Left kidney (tissue), 1 donor: ENCODE measurements at regions not wholly inside any gene's neighbourhood (a gene's known extent, or its start where the extent isn't known, plus 50 kb on each side); places are given as distances from the start of the nearest gene placed in this dataset.
"Not testable (repeated sequence)": the region's sequence is repeated elsewhere in the genome, so short reads cannot be mapped to it uniquely, and the experiment has no call there.

Experiments
- DNase-seq: peaks from one replicate; pipeline ENCODE4 v3.0.0-alpha.2; 2013

DNA sequence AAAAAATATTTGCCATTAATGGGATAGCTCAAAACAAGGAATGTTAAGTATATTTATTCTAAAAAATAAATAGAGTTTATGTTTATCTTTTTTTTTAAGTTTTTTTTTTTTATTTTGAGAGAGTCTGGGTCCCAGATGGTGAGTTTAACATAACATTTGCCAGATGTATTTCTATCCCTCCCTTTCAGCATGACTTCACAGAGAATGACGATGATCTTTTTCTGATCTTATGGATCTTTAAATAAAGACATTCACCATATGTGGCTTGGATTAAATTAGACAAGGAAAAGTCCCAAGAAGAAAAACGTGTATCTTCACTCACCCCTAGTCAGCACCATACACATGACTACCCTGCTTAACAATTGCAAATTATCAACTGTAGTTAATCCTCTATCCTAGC, 839.8 kb upstream of the CNTN5 start:
- no peak for DNase-seq

DNA sequence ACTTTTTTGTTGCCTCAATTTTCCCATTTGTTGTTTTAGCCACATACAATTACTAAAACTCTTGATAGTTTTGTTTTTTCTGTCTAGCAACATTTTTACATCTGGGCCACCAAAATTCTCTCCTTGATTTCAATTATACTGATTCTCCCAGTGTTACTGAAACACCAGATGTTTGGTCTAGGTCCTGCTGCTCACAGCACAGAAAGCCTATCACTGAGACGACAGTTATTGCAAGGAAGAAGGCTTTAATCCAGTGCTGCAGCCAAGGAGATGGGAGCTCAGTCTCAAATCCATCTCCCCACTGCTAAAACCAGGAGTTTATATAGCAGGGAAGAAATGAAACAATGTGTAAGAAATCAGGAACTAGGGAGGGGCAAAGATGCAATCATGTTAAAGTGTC, 837.7 kb upstream of the CNTN5 start:
- no peak for DNase-seq

DNA sequence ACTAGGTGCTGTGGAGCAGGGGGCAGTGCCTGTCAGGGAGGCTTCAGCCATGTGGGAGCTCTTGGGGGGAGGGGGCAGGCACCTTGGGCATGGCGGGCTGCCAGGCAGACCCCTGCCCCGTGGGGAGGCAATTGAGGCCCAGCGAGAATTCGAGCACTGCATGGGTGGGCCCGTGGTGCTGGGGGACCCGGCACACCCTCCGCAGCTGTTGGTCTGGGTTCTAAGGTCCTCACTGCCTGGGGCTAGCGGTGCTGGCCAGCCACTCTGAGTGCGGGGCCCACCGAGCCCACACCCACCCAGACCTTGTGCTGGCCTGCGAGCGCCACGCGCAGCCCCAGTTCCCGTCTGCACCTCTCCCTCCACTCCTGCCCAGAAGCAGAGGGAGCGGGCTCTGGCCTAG, 835.5 kb upstream of the CNTN5 start:
- DNase-seq = no peak

DNA sequence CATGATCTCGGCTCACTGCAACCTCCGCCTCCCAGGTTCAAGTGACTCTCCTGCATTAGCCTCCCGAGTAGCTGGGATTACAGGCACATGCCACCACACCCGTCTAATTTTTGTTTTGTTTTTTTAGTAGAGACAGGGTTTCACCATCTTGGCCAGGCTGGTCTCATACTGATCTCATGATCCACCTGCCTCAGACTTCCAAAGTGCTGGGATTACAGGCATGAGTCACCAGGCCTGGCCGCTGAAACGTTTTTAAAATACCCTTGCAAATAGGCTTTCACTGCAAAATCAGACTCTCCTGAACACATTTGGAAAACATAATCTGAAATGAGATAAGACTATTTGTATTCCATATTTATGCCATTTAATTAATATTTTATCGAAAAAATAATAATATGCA, 826.1 kb upstream of the CNTN5 start:
- no peak for DNase-seq

DNA sequence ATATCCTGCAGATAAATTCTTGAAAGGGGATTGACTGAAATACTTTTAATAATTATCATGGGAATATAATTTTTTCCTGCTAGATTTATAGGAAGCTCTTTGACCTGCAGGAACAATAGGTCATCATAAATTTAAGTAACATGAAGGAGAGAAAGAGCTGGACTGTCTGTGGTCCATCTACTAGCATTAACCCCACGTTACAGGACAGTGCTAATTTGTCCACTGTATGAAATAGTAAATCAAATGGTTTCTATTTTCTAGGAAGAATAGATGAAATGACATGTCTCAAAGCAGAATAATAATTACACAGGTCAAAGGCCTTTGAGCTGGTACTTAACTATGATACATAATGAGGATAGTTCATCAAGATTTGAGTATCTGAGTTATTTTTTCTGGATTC, 825.4 kb upstream of the CNTN5 start:
- DNase-seq = no peak

DNA sequence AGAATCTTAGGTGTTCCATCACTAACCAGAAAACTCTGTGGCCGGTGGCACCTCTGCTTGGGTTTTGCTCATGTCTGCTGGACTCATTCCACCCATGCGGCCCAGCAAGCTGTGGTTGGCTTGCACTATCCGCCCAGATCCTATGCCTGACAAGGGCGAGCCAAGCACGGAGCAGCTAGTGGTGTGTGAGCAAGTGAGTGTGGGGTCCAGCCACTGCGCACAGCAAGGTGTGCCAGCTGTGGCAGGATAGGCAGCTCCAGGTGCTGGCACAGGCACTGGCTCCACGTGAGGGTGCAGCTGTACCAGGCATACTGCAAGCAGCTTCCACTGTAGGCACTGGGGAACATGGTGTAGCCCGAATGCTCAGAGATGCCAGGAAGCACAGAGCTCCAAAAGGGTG, 813.7 kb upstream of the CNTN5 start:
- DNase-seq = no peak

DNA sequence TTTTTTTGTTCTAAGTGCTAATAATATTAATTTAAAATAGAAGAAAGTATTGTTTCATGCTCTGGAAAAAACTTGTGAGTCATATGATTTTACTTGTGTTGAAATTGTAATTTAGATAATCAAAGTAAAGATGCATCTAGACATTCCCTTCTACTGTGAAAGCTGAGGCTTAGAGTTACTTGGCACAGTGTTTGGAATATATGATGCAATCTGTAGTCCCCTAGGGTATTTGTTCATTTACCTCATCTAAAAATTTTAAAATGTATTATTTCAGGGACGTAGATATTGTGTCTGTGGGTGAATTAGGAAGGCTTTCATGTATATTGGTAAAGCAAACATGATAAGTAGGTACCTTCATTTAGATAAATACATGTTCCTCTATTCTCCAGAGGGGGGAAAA, 793.5 kb upstream of the CNTN5 start:
- no peak for DNase-seq

DNA sequence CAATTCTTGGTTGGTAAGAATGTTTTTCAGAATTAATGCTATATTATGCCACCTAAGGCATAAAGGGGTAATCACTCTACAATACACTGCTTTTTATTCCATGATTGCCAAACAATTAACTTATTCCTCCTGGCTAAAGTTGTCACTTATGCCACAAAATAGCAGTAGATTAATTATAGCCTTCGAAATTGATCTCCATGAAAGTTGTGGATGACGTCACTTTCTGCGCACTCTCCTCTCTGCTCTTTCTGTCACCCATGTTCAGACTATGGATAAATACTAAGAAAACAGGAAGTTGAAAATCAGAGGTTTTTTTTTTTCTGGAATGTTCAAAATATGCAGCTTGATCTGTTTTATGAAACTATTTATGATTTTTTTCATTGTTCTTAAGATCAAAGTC, 790.1 kb upstream of the CNTN5 start:
- DNase-seq = no peak

DNA sequence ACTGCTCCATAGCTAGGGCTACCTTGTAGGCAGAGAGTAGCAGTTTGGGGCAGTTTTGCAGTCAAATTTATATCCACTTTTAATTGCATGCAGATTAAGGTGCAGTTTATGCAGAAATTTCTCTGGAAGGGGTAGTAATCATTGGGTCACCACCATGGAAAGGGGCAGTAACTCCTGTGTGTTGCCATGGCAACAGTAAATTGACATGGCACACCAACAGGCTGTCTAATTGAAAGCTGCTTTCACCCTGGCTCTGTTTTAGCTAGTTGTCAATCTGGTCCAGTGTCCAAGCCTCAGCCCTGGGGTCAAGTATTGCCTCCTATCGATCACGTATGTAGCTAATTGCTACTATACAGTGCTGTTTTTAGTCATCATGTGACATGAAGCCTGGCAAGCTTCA, 786.1 kb upstream of the CNTN5 start:
- no peak for DNase-seq

DNA sequence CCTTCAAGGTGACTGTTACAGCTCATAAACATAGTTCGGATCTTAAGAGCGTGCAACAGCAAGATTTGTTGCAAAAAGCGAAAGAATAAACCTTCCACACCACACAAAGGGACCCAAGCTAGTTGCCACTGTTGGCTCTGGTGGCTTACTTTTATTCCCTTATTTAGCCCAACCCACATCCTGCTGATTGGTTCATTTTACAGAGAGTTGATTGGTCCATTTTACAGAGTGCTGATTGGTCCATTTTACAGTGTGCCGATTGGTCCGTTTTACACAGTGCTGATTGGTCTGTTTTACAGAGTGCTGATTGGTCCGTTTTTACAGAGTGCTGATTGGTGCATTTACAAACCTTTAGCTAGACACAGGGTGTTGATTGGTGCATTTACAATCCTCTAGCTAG, 776.9 kb upstream of the CNTN5 start:
- no peak for DNase-seq

DNA sequence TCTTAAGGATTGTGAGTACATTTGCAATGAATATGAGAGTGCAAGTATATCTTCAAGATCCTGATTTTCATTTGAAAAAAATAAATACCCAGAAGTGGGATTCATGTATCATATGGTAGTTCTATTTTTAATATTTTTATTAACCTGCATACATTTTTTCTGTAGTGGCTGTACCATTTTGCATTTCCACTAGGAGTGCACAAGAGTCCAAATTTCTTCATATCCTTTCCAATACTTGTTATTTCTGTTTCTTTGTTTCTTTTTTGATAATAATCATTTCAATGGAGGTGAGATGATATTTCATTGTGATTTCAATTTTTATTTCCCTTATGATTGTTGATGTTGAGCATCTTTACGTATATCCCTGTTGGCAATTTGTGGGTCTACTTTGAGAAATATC, 759.8 kb upstream of the CNTN5 start:
- no peak for DNase-seq

DNA sequence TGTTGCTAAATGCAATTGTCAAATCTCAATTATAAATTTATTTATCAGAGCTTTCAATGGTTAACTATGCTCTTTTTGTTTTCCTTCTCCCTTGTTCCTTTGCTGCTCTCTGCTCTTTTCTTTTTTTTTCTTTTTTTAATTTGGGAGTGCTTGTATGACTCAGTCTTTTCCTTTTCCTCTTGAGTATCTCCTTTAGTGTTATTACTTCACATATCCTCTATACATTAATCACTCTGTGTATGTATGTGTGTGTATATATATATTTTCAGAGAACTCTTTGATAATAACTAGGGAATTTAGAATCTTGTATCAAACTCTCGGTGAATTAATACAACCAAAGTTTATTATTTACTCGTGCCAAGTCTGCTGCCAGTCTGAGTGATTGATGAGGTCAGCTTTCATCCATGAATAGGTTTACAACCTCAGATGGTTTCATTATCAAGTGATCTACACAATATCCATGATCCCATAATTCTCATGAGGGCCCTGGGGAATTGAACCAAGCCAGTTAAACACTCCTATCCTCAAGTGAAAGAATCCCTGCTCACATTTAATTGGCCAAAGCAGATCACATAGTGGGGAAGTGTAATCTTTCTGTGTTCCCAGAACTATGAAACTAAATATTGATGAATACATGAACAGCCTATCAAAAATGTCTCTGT, 743.4 kb upstream of the CNTN5 start:
- no peak for DNase-seq

DNA sequence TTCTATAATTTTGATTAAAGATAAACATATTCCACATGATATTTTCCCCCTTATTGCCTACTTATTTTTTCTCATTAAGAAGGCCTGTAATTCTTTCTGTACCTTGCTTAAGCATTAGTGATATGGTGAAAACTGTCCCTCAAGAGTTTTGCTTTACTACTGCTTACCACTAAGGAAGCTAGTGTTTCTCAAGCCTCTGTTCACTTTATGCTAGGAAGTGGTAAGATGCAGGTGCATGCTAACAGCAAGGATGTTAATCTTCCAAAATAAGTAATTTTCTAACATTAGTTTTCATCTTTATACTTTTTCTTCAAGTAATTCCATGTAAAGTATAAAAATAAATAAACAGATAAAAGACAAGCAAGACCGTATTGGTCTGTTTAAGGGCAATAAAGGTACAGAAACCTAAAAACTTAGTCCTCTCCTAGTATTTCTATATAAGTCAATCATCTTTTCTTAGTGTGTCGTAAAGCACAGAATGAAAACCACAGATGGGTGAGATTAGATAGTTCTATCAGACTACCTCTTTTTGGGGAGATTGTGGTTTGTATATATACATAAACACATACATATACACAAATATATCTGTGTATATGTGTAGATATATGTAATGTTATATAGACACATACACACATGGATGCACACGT, 731.0 kb upstream of the CNTN5 start:
- DNase-seq = no peak

DNA sequence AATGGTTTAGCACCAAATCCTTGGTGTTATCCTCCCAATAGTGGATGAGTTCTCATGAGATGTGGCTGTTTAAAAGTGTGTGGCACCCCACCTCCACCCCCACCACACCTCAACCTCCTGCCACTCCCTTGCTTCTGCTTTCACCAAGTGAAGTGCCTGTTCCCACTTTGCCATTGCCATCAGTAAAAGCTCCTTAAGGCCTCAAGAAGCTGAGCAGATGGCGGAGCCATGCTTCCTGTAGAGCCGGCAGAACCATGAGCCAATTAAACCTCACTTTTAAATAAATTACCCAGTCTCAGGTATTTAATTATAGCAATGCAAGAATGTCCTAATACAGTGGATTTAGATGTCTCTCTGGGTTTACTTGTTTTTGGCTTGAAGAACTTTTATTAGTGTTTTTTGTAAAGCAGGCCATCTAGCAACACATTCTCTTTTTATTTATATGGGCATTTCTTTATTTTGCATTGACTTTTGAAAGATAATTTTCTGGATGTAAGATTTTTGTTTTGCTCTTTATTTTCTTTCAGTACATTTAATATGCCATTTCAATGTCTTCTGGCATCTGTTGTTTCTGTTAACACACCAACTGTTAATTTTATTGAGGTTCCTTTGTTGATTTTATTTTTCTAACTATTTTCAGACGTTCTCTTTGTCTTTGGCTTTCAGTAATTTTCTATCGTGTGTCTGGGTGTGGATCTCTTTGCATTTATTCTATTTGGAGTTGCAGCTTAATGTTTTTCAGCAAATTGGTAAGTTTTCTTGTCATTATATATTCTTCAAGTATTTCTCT, 724.5 kb upstream of the CNTN5 start:
- no peak for DNase-seq

DNA sequence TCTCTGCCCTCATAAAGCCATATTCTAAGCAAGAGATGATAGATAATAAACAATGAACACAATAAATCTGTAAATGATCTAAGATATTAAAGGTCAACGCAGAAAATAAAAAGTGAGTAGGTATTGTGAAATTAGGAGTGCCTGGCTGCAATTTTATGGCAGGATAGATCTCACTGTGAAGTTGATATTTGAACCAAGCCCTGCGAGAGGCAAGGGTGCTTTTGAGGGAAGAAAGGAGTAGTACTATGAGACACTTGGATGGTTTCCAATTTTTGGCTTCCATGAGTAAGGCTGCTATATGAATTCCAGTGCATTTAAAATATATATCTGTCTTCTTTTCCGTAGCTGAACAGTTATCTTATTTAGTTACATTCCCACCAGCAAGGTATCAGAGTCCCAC, 720.0 kb upstream of the CNTN5 start:
- no peak for DNase-seq

DNA sequence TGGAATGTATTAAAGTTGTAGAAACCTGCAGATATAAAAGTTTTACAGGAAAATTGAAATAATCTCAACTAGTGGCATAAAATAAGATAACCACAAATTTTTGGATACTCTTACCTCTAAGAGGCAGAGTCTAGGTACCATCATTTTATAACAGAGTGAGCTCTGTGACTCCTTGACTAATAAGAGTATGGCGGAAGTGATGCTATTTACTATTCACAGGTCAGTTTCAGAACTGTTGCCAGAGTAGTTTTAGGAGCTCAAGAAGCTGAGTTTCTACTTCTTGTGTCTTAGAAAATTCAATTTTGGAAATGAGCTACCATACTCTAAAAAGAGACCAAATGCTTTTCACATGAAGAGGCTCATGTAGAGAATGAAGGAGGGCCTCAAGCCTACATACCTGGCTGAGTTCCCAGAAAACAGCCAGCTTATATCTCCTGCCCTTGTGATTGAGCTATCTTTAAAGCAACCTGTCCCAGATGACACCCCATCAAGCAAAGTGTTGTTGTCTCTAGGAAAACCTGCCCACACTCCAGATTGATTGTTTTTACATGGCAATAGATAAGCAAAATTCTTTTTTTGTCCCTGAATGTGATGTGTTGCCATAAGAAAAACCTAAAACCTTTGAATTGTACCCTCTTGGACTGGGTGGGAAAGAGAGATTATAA, 712.8 kb upstream of the CNTN5 start:
- DNase-seq = no peak

DNA sequence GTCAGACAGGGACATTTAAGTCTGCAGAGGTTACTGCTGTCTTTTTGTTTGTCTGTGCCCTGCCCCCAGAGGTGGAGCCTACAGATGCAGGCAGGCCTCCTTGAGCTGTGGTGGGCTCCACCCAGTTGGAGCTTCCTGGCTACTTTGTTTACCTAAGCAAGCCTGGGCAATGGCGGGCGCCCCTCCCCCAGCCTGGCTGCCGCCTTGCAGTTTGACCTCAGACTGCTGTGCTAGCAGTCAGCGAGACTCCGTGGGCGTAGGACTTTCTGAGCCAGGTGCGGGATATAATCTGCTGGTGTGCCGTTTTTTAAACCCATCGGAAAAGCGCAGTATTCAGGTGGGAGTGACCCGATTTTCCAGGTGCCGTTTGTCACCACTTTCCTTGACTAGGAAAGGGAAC, 690.4 kb upstream of the CNTN5 start:
- not testable (repeated sequence) for DNase-seq

DNA sequence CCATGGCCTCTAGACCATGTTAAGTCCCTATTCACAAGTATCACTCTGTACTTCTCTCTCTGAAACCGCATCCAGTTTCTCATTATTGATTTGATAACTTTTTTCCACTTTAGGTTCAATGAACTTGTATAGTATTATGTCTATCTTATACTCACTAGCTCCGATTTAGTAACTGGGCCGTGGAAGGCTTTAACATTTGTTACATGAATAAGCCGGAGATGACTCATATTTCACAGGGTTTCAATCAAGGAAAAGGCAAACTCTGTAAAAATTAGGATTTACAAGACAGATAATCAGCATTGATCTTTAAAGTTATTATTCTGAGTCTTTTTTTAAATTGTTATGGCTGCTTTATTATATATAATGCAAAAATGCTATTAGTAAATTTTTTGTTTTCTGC, 662.2 kb upstream of the CNTN5 start:
- no peak for DNase-seq

DNA sequence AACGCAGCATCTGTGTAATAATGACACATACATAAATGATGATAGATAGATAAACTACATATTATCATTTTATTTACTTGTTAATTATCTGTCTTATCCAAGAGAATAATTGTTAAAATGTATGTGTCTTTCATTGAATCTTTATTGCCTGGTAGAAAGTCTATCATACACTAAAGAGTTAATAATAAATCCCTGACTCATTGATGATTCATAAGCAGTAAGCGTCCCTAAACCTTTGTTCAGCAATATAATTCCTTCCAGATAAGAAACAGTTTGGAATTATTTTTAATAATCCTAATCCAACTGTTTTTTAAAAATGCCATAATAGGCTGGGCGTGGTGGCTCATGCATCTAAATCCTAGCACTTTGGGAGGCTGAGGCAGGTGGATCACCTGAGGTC, 655.6 kb upstream of the CNTN5 start:
- no peak for DNase-seq

DNA sequence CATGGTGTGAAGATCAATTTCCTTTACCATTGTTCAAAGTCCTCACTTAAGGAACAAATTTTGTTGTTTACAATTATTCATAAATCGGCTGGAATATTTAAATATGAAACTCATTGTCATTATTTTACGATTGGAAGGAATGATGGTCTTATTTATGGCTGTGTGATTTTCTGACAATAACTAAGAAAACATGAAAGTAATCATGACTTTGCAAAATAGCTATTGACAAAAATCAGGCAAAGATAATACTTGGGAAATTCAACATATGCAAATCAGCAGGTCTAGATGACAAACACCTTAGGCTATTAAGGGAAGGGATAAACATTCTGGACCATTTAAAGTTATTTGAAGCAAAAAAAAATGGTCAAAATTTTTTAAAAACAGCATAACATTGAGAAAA, 654.8 kb upstream of the CNTN5 start:
- DNase-seq = no peak

DNA sequence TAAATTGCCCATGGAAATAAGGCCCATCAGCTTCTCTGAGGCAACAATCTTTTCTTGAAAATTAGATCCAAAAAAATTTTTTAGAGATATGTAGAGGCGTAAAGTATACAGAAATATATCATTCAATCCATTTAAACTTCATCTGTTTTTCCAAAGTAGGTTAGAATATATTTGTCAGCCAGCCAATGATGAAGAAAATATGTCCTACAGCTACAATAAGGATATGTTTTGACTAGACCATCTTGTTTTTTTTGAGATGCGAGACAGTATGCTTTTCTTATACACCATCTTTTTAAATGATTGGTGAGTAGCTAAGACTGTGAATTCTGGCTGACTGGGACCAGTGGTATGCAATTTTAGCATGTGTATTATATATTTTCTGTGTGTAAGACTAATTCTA, 630.4 kb upstream of the CNTN5 start:
- DNase-seq = no peak

DNA sequence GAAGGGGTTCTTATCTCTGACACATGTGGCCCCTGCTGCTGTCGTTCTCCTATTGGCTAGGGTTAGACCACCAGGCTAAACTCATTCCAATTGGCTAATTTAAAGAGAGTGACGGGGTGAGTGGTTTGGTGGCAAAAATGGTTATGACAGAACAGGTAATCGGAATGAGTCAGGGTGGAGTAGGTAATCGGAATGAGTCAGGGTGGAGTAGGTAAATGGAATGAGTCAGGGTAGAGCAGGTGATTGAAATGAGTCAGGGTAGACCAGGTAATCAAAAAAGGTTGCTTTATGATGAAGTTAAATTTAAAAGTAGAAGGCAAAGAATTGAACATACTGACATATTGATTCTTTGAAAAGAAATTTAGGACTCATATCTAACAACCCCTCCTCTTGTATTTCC, 626.2 kb upstream of the CNTN5 start:
- DNase-seq = not testable (repeated sequence)

DNA sequence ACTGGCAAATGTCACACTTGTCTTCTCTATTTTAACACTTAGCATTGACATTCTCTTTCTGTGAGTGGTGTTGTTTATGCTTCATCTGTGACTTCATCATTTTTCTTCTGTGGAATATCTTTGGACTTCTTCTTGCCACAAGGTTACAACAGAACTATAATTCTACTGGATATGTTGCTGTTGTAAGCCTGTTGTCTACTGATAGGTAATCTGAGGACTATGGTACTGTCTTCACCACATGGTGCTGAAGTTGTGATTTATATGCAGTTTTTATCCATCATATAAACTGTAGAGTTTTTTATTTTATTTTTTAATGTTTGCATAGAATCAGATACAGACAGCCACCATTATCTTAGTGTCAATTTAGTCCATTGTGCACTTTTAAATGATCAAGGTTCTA, 622.2 kb upstream of the CNTN5 start:
- DNase-seq = no peak
